Peyer's patch (tissue), 4 donors: ENCODE measurements at regions not wholly inside any gene's neighbourhood (a gene's known extent, or its start where the extent isn't known, plus 50 kb on each side); places are given as distances from the start of the nearest gene placed in this dataset.
A peak's percentile ranks its signal among the peaks of the same experiment; 100 is the strongest.

Source experiments
- DNase-seq, 3 donors: peaks; one replicate each; pipeline ENCODE4 v3.0.0-alpha.2; 2017 to 2019
- H3K27ac ChIP-seq, 4 donors: fragments of 200-600 bp; sonication (generic); one replicate each; pipeline ENCODE4 v1.5.1; 2016 to 2019
- H3K27me3 ChIP-seq, 2 donors: fragments of 200-600 bp; sonication (generic); one replicate each; pipeline ENCODE4 v1.5.1; 2019
- H3K36me3 ChIP-seq, 3 donors: fragments of 200-600 bp; sonication (generic); one replicate each; pipeline ENCODE4 v1.5.1; 2016 to 2019
- H3K4me1 ChIP-seq, 4 donors: fragments of 200-600 bp; sonication (generic); one replicate each; pipeline ENCODE4 v1.5.1; 2016 to 2019
- H3K4me3 ChIP-seq, 4 donors: fragments of 200-600 bp; sonication (generic); 1 replicate in 3 of 4; 2 replicates in 1 of 4; pipeline ENCODE4 v1.5.1; 2016 to 2019; ENCODE audit warnings: mild to moderate bottlenecking in 1 of 4
- H3K9me3 ChIP-seq, 4 donors: fragments of 200-600 bp; sonication (generic); one replicate each; pipeline ENCODE4 v1.5.1; 2016 to 2019; ENCODE audit warnings: mild to moderate bottlenecking in 1 of 4
- CTCF ChIP-seq, 6 experiments: fragments of 450-650 bp in 4 of 6; fragments of 200-600 bp in 2 of 6; sonication (generic) in 1 of 6; IDR thresholded peaks; one replicate each; pipeline ENCODE4 v1.5.1; 2017 to 2019; ENCODE audit warnings: antibody characterized with exemption in 6 of 6, mild to moderate bottlenecking in 3 of 6, moderate library complexity in 1 of 6
- POLR2A ChIP-seq, 2 donors: fragments of 450-650 bp; IDR thresholded peaks; one replicate each; pipeline ENCODE4 v1.5.1; 2017; ENCODE audit warnings: antibody characterized with exemption in 2 of 2, mild to moderate bottlenecking in 2 of 2, moderate library complexity in 2 of 2

- Histone ChIP-seq H3K4me3 (peak overlapping the region; percentile 33 to 74 (median 56)), H3K9me3 (no peaks in the 10 kb centered on the region), H3K36me3 (no peaks in the 10 kb centered on the region), H3K27ac (peak overlapping the region; percentile 10 to 79 (median 56)), H3K4me1 (peaks cover 0 to 31% (median 5%) of the 10 kb centered on the region in 4 donors), H3K27me3 (peaks cover 0 to 35% of the 10 kb centered on the region in 2 donors)
- DNase-seq: no peak
- TF ChIP-seq CTCF (IDR thresholded peaks at IDR 0.05) (no peak), POLR2A (IDR thresholded peaks at IDR 0.05) (no peak)
Measured at GRCh38 chr19:30228835-30229524, 143.2 kb upstream of the ZNF536 start.

- DNase-seq: no peak
- no peak for TF ChIP-seq CTCF (IDR thresholded peaks at IDR 0.05)
- no peak for TF ChIP-seq POLR2A (IDR thresholded peaks at IDR 0.05)
- peaks cover 0 to 35% of the 10 kb centered on the region in 2 donors for H3K27me3 ChIP-seq
Measured at GRCh38 chr19:30229525-30230174, 142.5 kb upstream of the ZNF536 start.

GRCh38 chr19:30231408-30232318 is 140.5 kb upstream of the ZNF536 start:
- no peak overlapping the region for H3K4me3 ChIP-seq
- H3K36me3 ChIP-seq: no peaks in the 10 kb centered on the region
- DNase-seq: no peak
- peaks cover 0 to 18% (median 5%) of the 10 kb centered on the region in 4 donors for H3K4me1 ChIP-seq
- H3K27ac ChIP-seq: no peak overlapping the region
- H3K9me3 ChIP-seq: no peaks in the 10 kb centered on the region
- H3K27me3 ChIP-seq: peaks cover 0 to 19% of the 10 kb centered on the region in 2 donors
- no peak for TF ChIP-seq CTCF (IDR thresholded peaks at IDR 0.05)
- no peak for TF ChIP-seq POLR2A (IDR thresholded peaks at IDR 0.05)

More at GRCh38 chr19:30229525-30230174, 142.5 kb upstream of the ZNF536 start:
- H3K4me3 ChIP-seq: peak overlapping the region in 3 of 4 donors; percentile 33 to 74 (median 74)
- peaks cover 0 to 31% (median 5%) of the 10 kb centered on the region in 4 donors for H3K4me1 ChIP-seq
- peak overlapping the region; percentile 10 to 79 (median 56) for H3K27ac ChIP-seq
- H3K9me3 ChIP-seq: no peaks in the 10 kb centered on the region
- H3K36me3 ChIP-seq: no peaks in the 10 kb centered on the region

GRCh38 chr19:30233375-30233774 is 138.8 kb upstream of the ZNF536 start:
- Histone ChIP-seq H3K4me1 (peaks cover 0 to 1% (median 0%) of the 10 kb centered on the region in 4 donors), H3K4me3 (no peak overlapping the region), H3K27ac (no peak overlapping the region), H3K27me3 (peaks cover 0 to 6% of the 10 kb centered on the region in 2 donors), H3K9me3 (no peaks in the 10 kb centered on the region), H3K36me3 (no peaks in the 10 kb centered on the region)
- no peak for TF ChIP-seq CTCF (IDR thresholded peaks at IDR 0.05)
- no peak for TF ChIP-seq POLR2A (IDR thresholded peaks at IDR 0.05)
- no peak for DNase-seq

GRCh38 chr19:30235946-30236345 is 136.2 kb upstream of the ZNF536 start:
- H3K36me3 ChIP-seq: no peaks in the 10 kb centered on the region
- H3K27me3 ChIP-seq: no peaks in the 10 kb centered on the region
- no peak for TF ChIP-seq CTCF (IDR thresholded peaks at IDR 0.05)
- no peak for TF ChIP-seq POLR2A (IDR thresholded peaks at IDR 0.05)
- H3K4me1 ChIP-seq: no peaks in the 10 kb centered on the region
- peak overlapping the region in 1 of 4 donors; percentile 22 for H3K27ac ChIP-seq
- H3K9me3 ChIP-seq: no peaks in the 10 kb centered on the region
- DNase-seq: no peak
- no peak overlapping the region for H3K4me3 ChIP-seq
